GM12872 (cell line): ENCODE measurements at regions not wholly inside any gene's neighbourhood (a gene's known extent, or its start where the extent isn't known, plus 50 kb on each side); places are given as distances from the start of the nearest gene placed in this dataset.

Experiments
- TF ChIP-seq, protein P1 (sequence below): IDR thresholded peaks from 3 replicates; pipeline ENCODE4 v1.5.1; 2011; ENCODE audit warnings: low read depth, mild to moderate bottlenecking, low read length, moderate library complexity; ENCODE audit not compliant: insufficient read depth

DNA sequence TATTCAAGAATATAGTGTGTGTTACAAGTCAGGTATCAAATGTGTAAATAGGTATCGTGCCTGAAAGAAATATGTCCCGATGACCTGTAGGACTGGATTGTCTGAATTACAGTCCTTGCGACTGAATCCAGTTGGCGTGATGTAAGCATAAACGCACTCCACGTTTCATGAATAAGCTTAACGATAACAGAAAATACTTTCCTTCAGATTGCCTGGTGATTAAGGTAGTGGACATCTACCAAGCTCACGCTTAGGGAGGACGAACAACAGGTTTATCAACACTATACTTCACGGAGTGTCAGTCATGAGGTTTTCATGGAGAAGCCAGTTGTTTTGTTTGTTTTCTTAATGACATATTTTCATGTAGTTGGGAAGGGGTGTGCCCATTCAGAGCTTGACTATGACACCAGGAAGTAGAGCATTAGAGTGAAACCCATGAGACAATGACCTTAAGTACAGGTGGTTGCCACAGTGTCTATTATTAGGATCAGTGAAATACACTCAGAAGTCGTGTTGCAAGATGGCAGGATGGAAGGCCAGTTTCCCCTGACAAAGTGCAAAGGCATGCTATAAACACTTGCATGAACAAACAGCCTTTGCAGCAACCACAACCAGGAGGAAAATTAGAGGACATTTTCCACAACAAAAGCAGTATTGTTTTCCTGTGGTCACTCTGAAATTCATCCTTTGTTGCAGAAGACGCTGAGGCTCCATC, 305.8 kb upstream of the PRDM1 start:
- TF ChIP-seq, protein P1, sequence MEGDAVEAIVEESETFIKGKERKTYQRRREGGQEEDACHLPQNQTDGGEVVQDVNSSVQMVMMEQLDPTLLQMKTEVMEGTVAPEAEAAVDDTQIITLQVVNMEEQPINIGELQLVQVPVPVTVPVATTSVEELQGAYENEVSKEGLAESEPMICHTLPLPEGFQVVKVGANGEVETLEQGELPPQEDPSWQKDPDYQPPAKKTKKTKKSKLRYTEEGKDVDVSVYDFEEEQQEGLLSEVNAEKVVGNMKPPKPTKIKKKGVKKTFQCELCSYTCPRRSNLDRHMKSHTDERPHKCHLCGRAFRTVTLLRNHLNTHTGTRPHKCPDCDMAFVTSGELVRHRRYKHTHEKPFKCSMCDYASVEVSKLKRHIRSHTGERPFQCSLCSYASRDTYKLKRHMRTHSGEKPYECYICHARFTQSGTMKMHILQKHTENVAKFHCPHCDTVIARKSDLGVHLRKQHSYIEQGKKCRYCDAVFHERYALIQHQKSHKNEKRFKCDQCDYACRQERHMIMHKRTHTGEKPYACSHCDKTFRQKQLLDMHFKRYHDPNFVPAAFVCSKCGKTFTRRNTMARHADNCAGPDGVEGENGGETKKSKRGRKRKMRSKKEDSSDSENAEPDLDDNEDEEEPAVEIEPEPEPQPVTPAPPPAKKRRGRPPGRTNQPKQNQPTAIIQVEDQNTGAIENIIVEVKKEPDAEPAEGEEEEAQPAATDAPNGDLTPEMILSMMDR = no peak

DNA sequence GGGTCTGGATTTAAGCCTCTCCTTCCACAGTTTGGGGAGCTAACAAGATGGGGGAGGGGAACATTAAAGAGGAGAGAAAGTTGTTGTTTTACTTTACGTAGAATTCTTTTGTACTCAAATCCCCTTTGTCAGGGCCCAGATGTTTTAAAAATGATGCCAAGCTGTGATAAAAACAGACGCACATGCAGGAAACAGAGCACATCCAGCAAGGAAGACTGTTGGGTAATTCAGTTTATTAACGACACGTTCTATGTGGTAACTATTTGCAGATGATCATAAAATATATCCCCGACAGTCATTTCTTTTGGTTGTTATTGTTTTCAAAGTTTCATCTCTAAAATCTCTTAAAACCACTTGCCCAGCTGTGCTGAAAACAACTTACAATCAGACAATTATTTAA, 307.0 kb upstream of the PRDM1 start:
- TF ChIP-seq, protein P1 = no peak

DNA sequence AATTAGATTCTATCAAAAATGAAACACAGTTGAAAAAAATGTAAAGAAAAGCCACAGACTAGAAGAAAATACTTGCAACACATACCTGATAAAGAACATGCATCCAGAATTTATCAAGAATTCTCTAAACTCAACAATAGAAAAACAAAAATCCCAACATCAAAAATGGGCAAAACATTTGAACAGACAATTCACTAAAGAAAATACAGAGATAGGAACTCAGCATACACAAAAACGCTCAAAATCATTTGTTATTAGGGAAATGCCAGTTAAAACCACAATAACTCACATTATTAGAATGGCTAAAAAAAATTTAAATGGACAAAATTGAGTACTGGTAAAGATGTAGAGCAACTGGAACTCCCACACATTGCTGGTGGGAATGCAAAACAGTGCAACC, 311.0 kb upstream of the PRDM1 start:
- TF ChIP-seq, protein P1 = no peak

DNA sequence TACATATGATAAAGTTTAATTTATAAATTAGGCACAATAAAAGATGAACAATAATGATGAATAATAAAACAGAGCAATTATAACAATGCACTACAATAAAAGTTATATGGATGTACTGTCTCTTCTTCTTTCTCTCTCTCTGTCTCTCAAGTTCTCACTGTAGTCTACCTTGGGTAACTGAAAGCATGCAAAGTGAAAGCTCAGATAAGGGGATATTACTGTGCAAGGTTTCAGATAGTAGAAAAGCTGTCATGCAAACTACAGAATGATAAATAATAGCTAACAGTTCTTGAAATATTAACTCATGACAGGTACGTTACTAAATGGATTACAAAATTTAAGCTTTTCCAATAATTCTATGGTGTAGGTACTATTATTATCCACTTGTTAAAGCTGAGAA, 311.9 kb upstream of the PRDM1 start:
- TF ChIP-seq, protein P1 = no peak

DNA sequence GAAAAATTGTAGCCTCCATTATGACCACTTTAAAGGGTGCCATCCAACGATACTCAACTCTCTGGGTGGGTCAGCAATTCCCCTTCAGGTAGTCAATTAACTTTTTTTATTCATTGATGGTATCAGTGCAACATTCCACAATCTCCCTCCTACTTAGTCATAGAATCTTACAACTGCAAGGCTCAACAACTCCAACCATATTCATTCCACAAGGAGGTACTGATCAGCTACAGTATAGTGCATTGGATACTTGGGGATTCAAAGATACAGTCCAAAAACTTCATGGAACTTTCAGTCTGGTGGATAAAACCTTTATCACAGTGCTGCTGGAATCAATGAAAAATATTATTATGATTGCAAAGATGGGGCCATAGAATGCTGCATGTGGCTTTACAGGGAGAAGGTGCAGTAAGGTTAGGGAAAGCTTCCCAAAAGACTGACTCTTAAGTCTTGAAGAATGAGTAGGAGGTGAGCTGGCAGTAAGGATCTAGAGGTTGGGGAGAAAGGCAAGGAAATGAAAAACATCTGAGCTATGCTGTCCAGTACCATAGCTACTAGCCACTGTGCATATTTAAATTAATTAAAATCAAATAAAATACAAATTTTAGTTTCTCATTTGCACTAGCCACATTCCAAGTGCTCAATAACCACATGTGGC, 314.7 kb upstream of the PRDM1 start:
- TF ChIP-seq, protein P1 = no peak

DNA sequence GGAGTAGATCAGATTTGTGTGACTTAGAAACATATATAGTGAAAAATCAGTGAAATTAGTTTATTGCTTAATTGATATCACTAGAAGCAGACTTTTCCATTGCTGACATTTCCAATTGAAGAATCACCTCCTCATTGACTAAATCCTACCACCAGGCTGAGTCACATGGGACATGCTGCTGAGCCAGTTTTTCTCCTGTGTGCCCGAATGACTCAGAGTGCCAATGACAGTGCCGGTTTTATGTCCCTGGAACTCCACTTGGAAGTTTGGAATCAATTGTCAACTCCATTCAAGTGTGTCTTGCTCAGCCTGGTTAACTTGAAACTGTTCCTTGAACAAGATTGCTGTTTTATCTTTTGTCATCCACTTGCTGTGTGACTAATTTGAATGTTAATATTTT, 316.1 kb upstream of the PRDM1 start:
- TF ChIP-seq, protein P1 = no peak

DNA sequence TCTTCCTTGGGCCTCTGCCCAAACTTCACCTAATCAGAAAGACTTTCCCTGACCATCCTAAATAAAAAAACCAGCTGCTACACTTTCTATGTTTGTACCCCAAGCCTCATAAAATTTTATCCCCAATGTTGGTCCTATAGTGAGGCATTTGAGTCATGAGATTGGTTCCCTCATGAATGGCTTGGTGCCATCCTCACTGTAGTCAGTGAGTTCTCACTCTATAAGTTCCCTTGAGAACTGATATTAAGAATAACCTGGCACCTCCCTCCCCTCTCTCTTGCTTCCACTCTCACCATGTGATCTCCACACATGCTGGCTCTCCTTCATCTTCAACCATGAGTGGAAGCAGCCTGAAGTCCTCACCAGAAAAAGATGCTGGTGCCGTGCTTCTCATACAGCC, 316.9 kb upstream of the PRDM1 start:
- TF ChIP-seq, protein P1 = no peak
